ENCODE measurements at regions not wholly inside any gene's neighbourhood (a gene's known extent, or its start where the extent isn't known, plus 50 kb on each side); places are given as distances from the start of the nearest gene placed in this dataset.

DNA sequence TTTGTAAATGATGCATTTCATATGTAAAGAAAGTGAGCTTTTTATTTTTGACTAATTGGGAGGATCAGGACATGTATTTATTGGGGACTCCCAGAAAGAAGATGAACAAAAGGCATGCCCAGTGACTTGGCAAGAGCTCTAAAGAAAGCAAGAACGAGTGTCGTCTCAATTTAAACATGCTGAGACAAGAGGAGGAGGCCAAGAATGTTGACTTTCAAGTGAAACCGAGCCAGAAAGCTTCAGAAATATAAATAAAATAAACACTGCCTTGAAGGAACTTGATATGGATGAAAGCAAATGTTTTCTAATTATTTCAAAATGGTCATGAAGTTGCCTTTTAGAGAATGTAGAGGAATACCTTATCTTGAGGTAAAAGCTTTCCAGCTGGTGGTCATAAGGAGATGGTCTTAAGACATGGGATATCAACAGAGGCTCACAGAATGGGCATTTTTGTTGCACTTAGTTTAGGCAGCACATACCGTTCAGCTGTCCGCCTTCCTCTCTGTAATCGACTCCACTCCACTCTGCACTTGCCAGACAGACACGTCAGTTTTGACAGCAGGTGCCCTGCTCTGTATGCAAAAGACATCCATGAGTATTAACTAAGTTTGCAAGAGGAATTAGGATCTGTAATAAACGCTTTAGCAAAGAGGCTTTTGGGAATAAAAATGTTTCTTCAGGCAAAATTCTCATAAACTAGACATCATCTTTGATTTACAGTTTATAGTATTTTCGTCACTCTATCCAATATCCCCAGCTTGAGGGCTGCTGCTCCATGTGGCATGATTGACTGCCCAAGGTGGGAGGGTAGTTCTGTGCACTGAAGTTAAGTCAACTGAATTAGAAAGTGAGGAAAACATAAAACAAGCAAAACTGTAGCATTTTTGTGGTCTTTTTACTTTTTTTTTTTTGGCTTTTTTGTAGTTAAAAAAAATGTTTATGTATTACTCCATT lies 613.1 kb downstream of the PKHD1 start:
- DNase-seq (ENCODE audit: low read depth, low spot score), result peak; percentile 28
- H3K9me3 ChIP-seq (ENCODE audit: control insufficient read depth, low read depth, low read length), result no peaks in the 10 kb centered on the region
- dilution Hi-C loops (cut with MboI; ENCODE audit: extremely low pct_ligation_motif_present, low sequenced_read_pairs), result no loop called here
- H3K9me1 ChIP-seq (ENCODE audit: control insufficient read depth, extremely low read depth, insufficient read depth, low read length), result no peaks in the 10 kb centered on the region
- peak overlapping the region; percentile 27 for H2AFZ ChIP-seq (ENCODE audit: control insufficient read depth, low read length)
- no peaks in the 10 kb centered on the region for H3K36me3 ChIP-seq (ENCODE audit: control insufficient read depth in 2 of 2, extremely low read depth in 1 of 2, insufficient read depth in 2 of 2, low read length in 2 of 2)
- FAIRE-seq, result peak; percentile 78
- no peaks in the 10 kb centered on the region for H4K20me1 ChIP-seq (ENCODE audit: control insufficient read depth, extremely low read depth, insufficient read depth, low read length)
- peak overlapping the region; percentile 73 for H3K27ac ChIP-seq (ENCODE audit: control insufficient read depth, insufficient read depth, low read length)
- peak overlapping the region; percentile 15 for H3K9ac ChIP-seq (ENCODE audit: control insufficient read depth, extremely low read depth, insufficient read depth, low read length)
- H3K4me2 ChIP-seq (ENCODE audit: control insufficient read depth, extremely low read depth, insufficient read depth, low read depth, low read length), result peak overlapping the region; percentile 72
- H3K27me3 ChIP-seq (ENCODE audit: control insufficient read depth, extremely low read depth, insufficient read depth, low read length), result no peaks in the 10 kb centered on the region
- H3K79me2 ChIP-seq (ENCODE audit: control insufficient read depth, insufficient read depth, low read length), result no peaks in the 10 kb centered on the region
- H3K4me1 ChIP-seq (ENCODE audit: control insufficient read depth, extremely low read depth, insufficient read depth, low read length), result peaks cover 37% of the 10 kb centered on the region
- H3K4me3 ChIP-seq (ENCODE audit: control insufficient read depth in 2 of 3, extremely low read depth in 1 of 3, insufficient read depth in 2 of 3, low read depth in 1 of 3, low read length in 3 of 3), result peak overlapping the region in 1 of 3 experiments; percentile 4
- TF ChIP-seq, protein P1, sequence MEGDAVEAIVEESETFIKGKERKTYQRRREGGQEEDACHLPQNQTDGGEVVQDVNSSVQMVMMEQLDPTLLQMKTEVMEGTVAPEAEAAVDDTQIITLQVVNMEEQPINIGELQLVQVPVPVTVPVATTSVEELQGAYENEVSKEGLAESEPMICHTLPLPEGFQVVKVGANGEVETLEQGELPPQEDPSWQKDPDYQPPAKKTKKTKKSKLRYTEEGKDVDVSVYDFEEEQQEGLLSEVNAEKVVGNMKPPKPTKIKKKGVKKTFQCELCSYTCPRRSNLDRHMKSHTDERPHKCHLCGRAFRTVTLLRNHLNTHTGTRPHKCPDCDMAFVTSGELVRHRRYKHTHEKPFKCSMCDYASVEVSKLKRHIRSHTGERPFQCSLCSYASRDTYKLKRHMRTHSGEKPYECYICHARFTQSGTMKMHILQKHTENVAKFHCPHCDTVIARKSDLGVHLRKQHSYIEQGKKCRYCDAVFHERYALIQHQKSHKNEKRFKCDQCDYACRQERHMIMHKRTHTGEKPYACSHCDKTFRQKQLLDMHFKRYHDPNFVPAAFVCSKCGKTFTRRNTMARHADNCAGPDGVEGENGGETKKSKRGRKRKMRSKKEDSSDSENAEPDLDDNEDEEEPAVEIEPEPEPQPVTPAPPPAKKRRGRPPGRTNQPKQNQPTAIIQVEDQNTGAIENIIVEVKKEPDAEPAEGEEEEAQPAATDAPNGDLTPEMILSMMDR (optimal IDR thresholded peaks at IDR 0.05 in 1 of 3, IDR thresholded peaks at IDR 0.05 in 1 of 3, conservative IDR thresholded peaks at IDR 0.05 in 1 of 3; ENCODE audit: extremely low read depth in 1 of 3, insufficient read depth in 2 of 3, low read length in 3 of 3), result no peak
- no peak for TF ChIP-seq EZH2 (IDR thresholded peaks at IDR 0.05; ENCODE audit: low read length)

DNA sequence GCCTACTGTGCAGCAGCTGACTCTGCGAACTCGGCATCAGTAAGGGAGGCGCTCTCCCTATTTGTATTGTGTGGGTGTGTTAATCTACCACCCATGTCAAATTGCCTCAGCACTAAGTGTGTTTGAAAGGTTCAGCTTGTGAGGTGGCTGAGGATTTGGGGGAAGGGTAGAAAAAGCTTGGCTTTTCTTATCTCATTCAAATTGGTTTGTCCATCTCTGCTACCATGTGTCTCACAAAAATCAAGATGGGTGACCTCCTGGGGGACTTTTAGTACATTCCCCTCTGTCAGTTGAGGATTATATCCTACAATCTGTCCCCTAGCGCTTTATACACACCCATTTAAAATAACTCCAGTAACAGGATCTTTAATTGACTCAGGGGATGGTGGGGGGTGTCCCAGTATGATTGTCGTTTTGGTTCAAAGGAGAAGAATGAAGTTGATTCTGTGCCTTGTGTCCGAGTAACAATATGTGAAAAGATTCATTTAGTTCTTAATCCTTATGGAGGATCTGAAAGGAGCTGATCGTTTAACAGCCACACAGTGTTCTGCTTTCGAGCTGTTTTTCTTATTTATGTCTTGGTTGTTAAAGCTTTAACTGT lies 609.6 kb downstream of the PKHD1 start:
- TF ChIP-seq EZH2 (IDR thresholded peaks at IDR 0.05; ENCODE audit: low read length), result no peak
- TF ChIP-seq, protein P1 (optimal IDR thresholded peaks at IDR 0.05 in 1 of 3, IDR thresholded peaks at IDR 0.05 in 1 of 3, conservative IDR thresholded peaks at IDR 0.05 in 1 of 3; ENCODE audit: extremely low read depth in 1 of 3, insufficient read depth in 2 of 3, low read length in 3 of 3), result no peak
- dilution Hi-C loops (cut with MboI; ENCODE audit: extremely low pct_ligation_motif_present, low sequenced_read_pairs), result no loop called here
- H3K27me3 ChIP-seq (ENCODE audit: control insufficient read depth, extremely low read depth, insufficient read depth, low read length), result no peaks in the 10 kb centered on the region
- no peak overlapping the region for H3K27ac ChIP-seq (ENCODE audit: control insufficient read depth, insufficient read depth, low read length)
- H3K9me3 ChIP-seq (ENCODE audit: control insufficient read depth, low read depth, low read length), result no peaks in the 10 kb centered on the region
- FAIRE-seq (no peak), DNase-seq (ENCODE audit: low read depth, low spot score) (no peak)
- no peaks in the 10 kb centered on the region for H3K9me1 ChIP-seq (ENCODE audit: control insufficient read depth, extremely low read depth, insufficient read depth, low read length)
- no peak overlapping the region for H3K4me3 ChIP-seq (ENCODE audit: control insufficient read depth in 2 of 3, extremely low read depth in 1 of 3, insufficient read depth in 2 of 3, low read depth in 1 of 3, low read length in 3 of 3)
- peaks cover 21% of the 10 kb centered on the region for H3K4me1 ChIP-seq (ENCODE audit: control insufficient read depth, extremely low read depth, insufficient read depth, low read length)
- H3K79me2 ChIP-seq (ENCODE audit: control insufficient read depth, insufficient read depth, low read length), result no peaks in the 10 kb centered on the region
- H3K4me2 ChIP-seq (ENCODE audit: control insufficient read depth, extremely low read depth, insufficient read depth, low read depth, low read length), result no peak overlapping the region
- H3K36me3 ChIP-seq (ENCODE audit: control insufficient read depth in 2 of 2, extremely low read depth in 1 of 2, insufficient read depth in 2 of 2, low read length in 2 of 2), result no peaks in the 10 kb centered on the region
- no peak overlapping the region for H2AFZ ChIP-seq (ENCODE audit: control insufficient read depth, low read length)
- no peak overlapping the region for H3K9ac ChIP-seq (ENCODE audit: control insufficient read depth, extremely low read depth, insufficient read depth, low read length)
- no peaks in the 10 kb centered on the region for H4K20me1 ChIP-seq (ENCODE audit: control insufficient read depth, extremely low read depth, insufficient read depth, low read length)

All from keratinocyte (primary cell).